T-cell (primary cell): ENCODE measurements at regions not wholly inside any gene's neighbourhood (a gene's known extent, or its start where the extent isn't known, plus 50 kb on each side); places are given as distances from the start of the nearest gene placed in this dataset.
"Not testable (repeated sequence)": the region's sequence is repeated elsewhere in the genome, so short reads cannot be mapped to it uniquely, and the experiment has no call there.

Experiments used
- ATAC-seq, 4 experiments: fragments of 200-7000 bp in 3 of 4; fragments of 150-1000 bp in 1 of 4; cut with Tn5 transposase; replicated peaks in 1 of 4; 1 replicate in 3 of 4; 2 replicates in 1 of 4; pipeline ENCODE4 v1.10.0; 2021; ENCODE audit warnings: moderate library complexity in 3 of 4, mild to moderate bottlenecking in 2 of 4, moderate number of reproducible peaks in 1 of 4
- CTCF ChIA-PET, 2 donors: fragments of 300-600 bp; sonication (Branson Sonifier 250); formaldehyde crosslinking; loops; one replicate each; lab custom pipeline; 2022; ENCODE audit warnings: antibody characterized with exemption in 2 of 2; lab: Charles Lee
- POLR2A ChIA-PET, 2 donors: fragments of 300-600 bp; sonication (Branson Sonifier 250); formaldehyde crosslinking; loops; one replicate each; lab custom pipeline; 2022; ENCODE audit warnings: antibody characterized with exemption in 2 of 2; lab: Charles Lee
- DNase-seq, 35 experiments: peaks; one replicate each; pipeline versions ENCODE4 v3.0.0 to v3.0.0-alpha.2; 2013 to 2023
- H3K27ac ChIP-seq: one replicate; pipeline ENCODE4 v1.5.1; 2013; ENCODE audit warnings: low read length
- H3K27me3 ChIP-seq, 2 experiments: replicated peaks in 1 of 2; 1 replicate in 1 of 2; 2 replicates in 1 of 2; pipeline versions ENCODE4 v1.6.1 to v1.7.0; 2013; ENCODE audit warnings: low read length in 1 of 2, mixed read lengths in 1 of 2; ENCODE audit not compliant: control insufficient read depth in 2 of 2, insufficient read depth in 2 of 2; ENCODE audit errors: extremely low read depth in 1 of 2
- H3K36me3 ChIP-seq, 2 donors: 1 replicate in 1 of 2; 2 replicates in 1 of 2; pipeline versions ENCODE4 v1.6.1 to v1.7.0; 2013; ENCODE audit warnings: low read length in 1 of 2; ENCODE audit not compliant: control insufficient read depth in 2 of 2, insufficient read depth in 1 of 2; ENCODE audit errors: extremely low read depth in 1 of 2
- H3K4me1 ChIP-seq, 2 experiments: 1 replicate in 1 of 2; 2 replicates in 1 of 2; pipeline versions ENCODE4 v1.6.1 to v1.7.0; 2013; ENCODE audit warnings: low read length in 2 of 2, mixed read lengths in 1 of 2; ENCODE audit not compliant: insufficient read depth in 2 of 2, control insufficient read depth in 1 of 2; ENCODE audit errors: extremely low read depth in 1 of 2
- H3K4me3 ChIP-seq, 2 donors: 1 replicate in 1 of 2; 2 replicates in 1 of 2; pipeline versions ENCODE4 v1.5.1 to v1.7.0; 2013; ENCODE audit warnings: mild to moderate bottlenecking in 2 of 2, low read length in 1 of 2, moderate library complexity in 1 of 2; ENCODE audit not compliant: control insufficient read depth in 1 of 2; ENCODE audit errors: extremely low read depth in 1 of 2
- H3K9me3 ChIP-seq: 2 replicates; pipeline ENCODE4 v1.7.0; 2013
- H3K27ac Mint-ChIP-seq, 2 donors: one replicate each; pipeline ENCODE4 v1.8.0; 2020 to 2021; ENCODE audit warnings: mild to moderate bottlenecking in 2 of 2, mixed read lengths in 2 of 2
- H3K27me3 Mint-ChIP-seq, 2 donors: one replicate each; pipeline ENCODE4 v1.8.0; 2021 to 2022; ENCODE audit warnings: mixed read lengths in 2 of 2
- H3K36me3 Mint-ChIP-seq: one replicate; pipeline ENCODE4 v1.8.0; 2021; ENCODE audit warnings: mixed read lengths
- H3K4me1 Mint-ChIP-seq, 3 donors: one replicate each; pipeline ENCODE4 v1.8.0; 2020 to 2022; ENCODE audit warnings: mixed read lengths in 3 of 3, mild to moderate bottlenecking in 1 of 3
- H3K4me3 Mint-ChIP-seq, 3 donors: one replicate each; pipeline ENCODE4 v1.8.0; 2020 to 2022; ENCODE audit warnings: mild to moderate bottlenecking in 3 of 3, mixed read lengths in 3 of 3, moderate library complexity in 3 of 3
- H3K9me3 Mint-ChIP-seq, 3 donors: one replicate each; pipeline ENCODE4 v1.8.0; 2020 to 2022; ENCODE audit warnings: mixed read lengths in 3 of 3
- WGBS: methylation state at CpG from one replicate; pipeline ENCODE4 v1.1.5; 2013; ENCODE audit warnings: missing lambda C conversion rate; ENCODE audit not compliant: insufficient coverage; 5-methylcytosine and 5-hydroxymethylcytosine counted together

- POLR2A ChIA-PET: no interaction called here
- CTCF ChIA-PET: no interaction called here
- Histone ChIP-seq H3K27me3 (peaks cover 0 to 4% of the 10 kb centered on the region in 2 experiments), H3K27ac (no peak overlapping the region), H3K4me1 (no peaks in the 10 kb centered on the region), H3K36me3 (no peaks in the 10 kb centered on the region), H3K4me3 (no peak overlapping the region), H3K9me3 (no peaks in the 10 kb centered on the region)
- H3K4me3 Mint-ChIP-seq: no peak overlapping the region
- H3K4me1 Mint-ChIP-seq: no peaks in the 10 kb centered on the region
- no peaks in the 10 kb centered on the region for H3K27me3 Mint-ChIP-seq
- 92% methylated on average over 2 of the region's 2 CpGs for WGBS
- no peaks in the 10 kb centered on the region for H3K9me3 Mint-ChIP-seq
- no peak overlapping the region for H3K27ac Mint-ChIP-seq
- H3K36me3 Mint-ChIP-seq: no peaks in the 10 kb centered on the region
- no peak for DNase-seq
- no peak for ATAC-seq
Measured at GRCh38 chr2:172311921-172312345, 115.5 kb upstream of the ITGA6 start.

GRCh38 chr2:172313715-172314341 is 113.6 kb upstream of the ITGA6 start:
- no peaks in the 10 kb centered on the region for H3K27me3 Mint-ChIP-seq
- H3K9me3 Mint-ChIP-seq: no peaks in the 10 kb centered on the region
- H3K36me3 ChIP-seq: no peaks in the 10 kb centered on the region
- H3K4me1 ChIP-seq: no peaks in the 10 kb centered on the region
- DNase-seq (no peak), ATAC-seq (no peak)
- POLR2A ChIA-PET: no interaction called here
- H3K4me3 ChIP-seq: no peak overlapping the region
- H3K27ac ChIP-seq: no peak overlapping the region
- H3K27me3 ChIP-seq: peaks cover 0 to 4% of the 10 kb centered on the region in 2 experiments
- CTCF ChIA-PET: no interaction called here
- H3K4me3 Mint-ChIP-seq: no peak overlapping the region
- H3K9me3 ChIP-seq: no peaks in the 10 kb centered on the region
- H3K27ac Mint-ChIP-seq: no peak overlapping the region
- no peaks in the 10 kb centered on the region for H3K36me3 Mint-ChIP-seq
- whole genome bisulfite sequencing: 88% methylated on average over 1 of the region's 8 CpGs
- no peaks in the 10 kb centered on the region for H3K4me1 Mint-ChIP-seq

- H3K27ac ChIP-seq, H3K27ac Mint-ChIP-seq, H3K4me1 Mint-ChIP-seq, H3K36me3 Mint-ChIP-seq, H3K27me3 Mint-ChIP-seq, H3K27me3 ChIP-seq, POLR2A ChIA-PET, H3K4me3 ChIP-seq, DNase-seq, H3K36me3 ChIP-seq, H3K4me3 Mint-ChIP-seq, H3K9me3 Mint-ChIP-seq, H3K9me3 ChIP-seq, H3K4me1 ChIP-seq, CTCF ChIA-PET, ATAC-seq: not testable (repeated sequence)
- no CpG with 5 or more reads among the region's 21 CpGs for WGBS
Measured at GRCh38 chr2:172315070-172315469, 112.3 kb upstream of the ITGA6 start.

- Histone ChIP-seq H3K36me3 (no peaks in the 10 kb centered on the region), H3K27ac (no peak overlapping the region), H3K4me1 (no peaks in the 10 kb centered on the region), H3K9me3 (no peaks in the 10 kb centered on the region), H3K4me3 (no peak overlapping the region), H3K27me3 (no peaks in the 10 kb centered on the region)
- no peak for DNase-seq
- ChIA-PET CTCF (interaction anchor here in 1 of 2 donors (0.7 kb wide), 1 partner anchor 1791 kb away, joined by 7 read pairs; no protein-coding TSS in a partner anchor), POLR2A (no interaction called here)
- Mint-ChIP-seq H3K27ac (no peak overlapping the region), H3K9me3 (peaks cover 0 to 3% (median 0%) of the 10 kb centered on the region in 3 donors), H3K36me3 (no peaks in the 10 kb centered on the region), H3K4me3 (no peak overlapping the region), H3K4me1 (no peaks in the 10 kb centered on the region), H3K27me3 (no peaks in the 10 kb centered on the region)
- no peak for ATAC-seq
- WGBS: no CpG with 5 or more reads among the region's 3 CpGs
Measured at GRCh38 chr2:172322049-172322448, 105.3 kb upstream of the ITGA6 start.

GRCh38 chr2:172323256-172323655 is 104.1 kb upstream of the ITGA6 start:
- no peak overlapping the region for H3K4me3 Mint-ChIP-seq
- Histone ChIP-seq H3K27me3 (no peaks in the 10 kb centered on the region), H3K9me3 (no peaks in the 10 kb centered on the region), H3K27ac (no peak overlapping the region), H3K36me3 (no peaks in the 10 kb centered on the region), H3K4me3 (no peak overlapping the region), H3K4me1 (no peaks in the 10 kb centered on the region)
- ATAC-seq (no peak), DNase-seq (no peak)
- ChIA-PET CTCF (interaction anchor here in 1 of 2 donors (1.1 kb wide), 1 partner anchor 122 kb away, joined by 7 read pairs; no protein-coding TSS in a partner anchor), POLR2A (no interaction called here)
- no peak overlapping the region for H3K27ac Mint-ChIP-seq
- peaks cover 0 to 3% (median 0%) of the 10 kb centered on the region in 3 donors for H3K9me3 Mint-ChIP-seq
- no peaks in the 10 kb centered on the region for H3K4me1 Mint-ChIP-seq
- no peaks in the 10 kb centered on the region for H3K27me3 Mint-ChIP-seq
- no peaks in the 10 kb centered on the region for H3K36me3 Mint-ChIP-seq
- 59% methylated on average over 4 of the region's 6 CpGs for WGBS

GRCh38 chr2:172323861-172324597 is 103.4 kb upstream of the ITGA6 start:
- Histone ChIP-seq H3K27ac (no peak overlapping the region), H3K4me1 (no peaks in the 10 kb centered on the region), H3K27me3 (no peaks in the 10 kb centered on the region), H3K4me3 (no peak overlapping the region), H3K9me3 (no peaks in the 10 kb centered on the region), H3K36me3 (no peaks in the 10 kb centered on the region)
- 81% methylated on average over 8 of the region's 10 CpGs for WGBS
- POLR2A ChIA-PET: no interaction called here
- Mint-ChIP-seq H3K36me3 (no peaks in the 10 kb centered on the region), H3K9me3 (peaks cover 0 to 3% (median 0%) of the 10 kb centered on the region in 3 donors), H3K27ac (no peak overlapping the region), H3K27me3 (no peaks in the 10 kb centered on the region), H3K4me3 (no peak overlapping the region), H3K4me1 (peaks cover 0 to 2% (median 0%) of the 10 kb centered on the region in 3 donors)
- CTCF ChIA-PET: interaction anchor here in 1 of 2 donors (1.1 kb wide), 1 partner anchor 122 kb away, joined by 7 read pairs; no protein-coding TSS in a partner anchor
- ATAC-seq (no peak), DNase-seq (no peak)
